ENCODE measurements at regions not wholly inside any gene's neighbourhood (a gene's known extent, or its start where the extent isn't known, plus 50 kb on each side); places are given as distances from the start of the nearest gene placed in this dataset.

DNA sequence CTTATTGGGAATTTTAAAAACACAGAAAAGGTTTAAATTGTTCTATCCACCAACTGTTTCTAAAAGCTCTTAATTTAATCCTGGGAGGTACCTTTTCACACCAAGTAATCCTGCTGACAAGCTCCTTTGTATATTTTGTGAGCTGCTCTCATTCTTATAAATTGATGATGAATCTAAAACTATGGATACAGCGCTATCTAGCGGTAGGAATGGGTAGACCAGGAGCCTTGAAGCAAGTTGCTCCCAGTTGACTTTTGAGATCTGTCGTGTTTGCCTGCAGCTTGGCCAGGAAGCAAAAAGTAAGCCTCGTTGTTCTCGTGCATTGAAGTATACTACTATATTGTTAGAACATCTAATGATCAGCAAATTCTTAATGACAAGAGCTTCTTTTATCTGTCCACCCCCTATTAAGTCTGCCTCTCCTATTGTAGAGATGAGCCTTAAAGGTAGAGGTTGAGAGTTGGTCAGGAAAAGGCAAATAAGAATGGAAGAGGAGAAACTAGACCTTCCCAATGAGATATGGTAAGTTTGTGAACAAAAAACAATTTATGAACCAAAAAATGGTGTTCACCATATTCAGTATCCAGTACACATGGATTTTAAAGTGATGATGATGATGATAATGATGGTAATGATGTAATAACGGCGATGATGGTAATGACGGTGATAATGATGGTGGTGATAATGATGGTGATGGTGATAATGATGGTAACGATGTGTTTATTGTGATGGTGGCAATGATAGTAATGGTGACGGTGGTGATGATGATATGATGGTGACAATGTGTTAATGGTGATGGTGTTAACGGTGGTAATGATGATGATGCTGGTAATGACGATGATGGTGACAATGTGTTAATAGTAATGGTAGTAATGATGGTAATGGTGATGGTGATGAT is 212.1 kb upstream of the NCKAP5 start:
- H3K36me3 Mint-ChIP-seq (ENCODE audit: low read depth): no peaks in the 10 kb centered on the region
- Histone ChIP-seq H3K27ac (ENCODE audit: low read depth, low read length) (no peak overlapping the region), H3K4me3 (ENCODE audit: low read length) (no peak overlapping the region), H3K9ac (ENCODE audit: extremely low read depth, low read length, poor library complexity, severe bottlenecking) (no peak overlapping the region), H3K27me3 (ENCODE audit: control insufficient read depth, insufficient read depth, low read length, poor library complexity, severe bottlenecking) (peaks cover 11% of the 10 kb centered on the region), H3K4me1 (ENCODE audit: control insufficient read depth, insufficient read depth, low read length) (no peaks in the 10 kb centered on the region), H3K36me3 (ENCODE audit: control insufficient read depth, insufficient read depth, low read length) (no peaks in the 10 kb centered on the region), H3K9me3 (ENCODE audit: control insufficient read depth, low read length) (peaks cover 6% of the 10 kb centered on the region)
- H3K4me1 Mint-ChIP-seq: no peaks in the 10 kb centered on the region
- DNase-seq: peak; percentile 85
- H3K4me3 Mint-ChIP-seq: no peak overlapping the region
- peaks cover 17% of the 10 kb centered on the region for H3K27me3 Mint-ChIP-seq (ENCODE audit: insufficient read depth)
- H3K27ac Mint-ChIP-seq: no peak overlapping the region
- peaks cover 6% of the 10 kb centered on the region for H3K9me3 Mint-ChIP-seq
- TF ChIP-seq, protein P1, sequence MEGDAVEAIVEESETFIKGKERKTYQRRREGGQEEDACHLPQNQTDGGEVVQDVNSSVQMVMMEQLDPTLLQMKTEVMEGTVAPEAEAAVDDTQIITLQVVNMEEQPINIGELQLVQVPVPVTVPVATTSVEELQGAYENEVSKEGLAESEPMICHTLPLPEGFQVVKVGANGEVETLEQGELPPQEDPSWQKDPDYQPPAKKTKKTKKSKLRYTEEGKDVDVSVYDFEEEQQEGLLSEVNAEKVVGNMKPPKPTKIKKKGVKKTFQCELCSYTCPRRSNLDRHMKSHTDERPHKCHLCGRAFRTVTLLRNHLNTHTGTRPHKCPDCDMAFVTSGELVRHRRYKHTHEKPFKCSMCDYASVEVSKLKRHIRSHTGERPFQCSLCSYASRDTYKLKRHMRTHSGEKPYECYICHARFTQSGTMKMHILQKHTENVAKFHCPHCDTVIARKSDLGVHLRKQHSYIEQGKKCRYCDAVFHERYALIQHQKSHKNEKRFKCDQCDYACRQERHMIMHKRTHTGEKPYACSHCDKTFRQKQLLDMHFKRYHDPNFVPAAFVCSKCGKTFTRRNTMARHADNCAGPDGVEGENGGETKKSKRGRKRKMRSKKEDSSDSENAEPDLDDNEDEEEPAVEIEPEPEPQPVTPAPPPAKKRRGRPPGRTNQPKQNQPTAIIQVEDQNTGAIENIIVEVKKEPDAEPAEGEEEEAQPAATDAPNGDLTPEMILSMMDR (conservative IDR thresholded peaks at IDR 0.05): peak; percentile 95
- 51 to 66% methylated on average over 8 to 12 of the region's 12 CpGs for WGBS, 2 experiments (ENCODE audit: insufficient coverage in 1 of 2, insufficient read length in 1 of 2)

DNA sequence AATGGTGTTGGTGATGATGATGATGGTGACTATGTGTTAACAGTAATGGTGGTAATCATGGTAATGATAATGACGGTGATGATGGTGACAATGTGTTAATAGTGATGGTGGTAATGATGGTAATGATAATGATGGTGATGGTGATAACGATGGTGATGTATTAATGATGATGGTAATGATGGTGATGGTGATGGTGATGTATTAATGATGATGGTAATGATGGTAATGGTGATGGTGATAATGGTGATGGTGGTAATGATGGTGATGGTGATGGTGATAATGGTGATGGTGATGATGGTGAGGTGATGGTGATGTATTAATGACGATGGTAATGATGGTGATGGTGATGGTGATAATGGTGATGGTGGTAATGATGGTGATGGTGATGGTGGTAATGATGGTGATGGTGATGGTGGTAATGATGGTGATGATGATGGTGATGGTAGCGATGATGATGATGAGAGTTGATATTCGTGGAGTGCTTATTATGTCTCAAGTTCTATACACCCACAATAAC is 212.8 kb upstream of the NCKAP5 start:
- H3K27me3 Mint-ChIP-seq (ENCODE audit: insufficient read depth): peaks cover 17% of the 10 kb centered on the region
- no peaks in the 10 kb centered on the region for H3K36me3 ChIP-seq (ENCODE audit: control insufficient read depth, insufficient read depth, low read length)
- WGBS, 2 experiments (ENCODE audit: insufficient coverage in 1 of 2, insufficient read length in 1 of 2): 79 to 92% methylated on average over 3 of the region's 5 CpGs

DNA sequence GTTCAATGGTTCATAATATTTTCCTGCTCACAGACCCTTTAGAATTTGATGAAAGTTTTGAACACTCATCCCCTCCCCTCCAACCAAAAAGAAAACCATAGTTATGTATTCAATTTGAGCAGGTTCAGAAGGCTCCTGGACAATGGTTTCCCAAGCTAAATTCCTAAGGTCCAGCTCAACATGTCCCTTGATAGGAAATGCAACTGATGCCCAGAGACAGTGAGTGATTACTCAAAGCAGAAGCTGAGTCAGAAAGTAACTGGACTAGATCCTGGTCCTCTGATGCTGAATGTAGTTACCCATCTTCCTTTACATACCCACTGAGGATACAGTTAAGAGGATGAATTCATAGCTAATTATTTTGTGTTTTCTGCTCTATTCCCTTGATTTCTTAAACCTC is 218.9 kb upstream of the NCKAP5 start:
- Histone ChIP-seq H3K9ac (ENCODE audit: extremely low read depth, low read length, poor library complexity, severe bottlenecking) (no peak overlapping the region), H3K4me3 (ENCODE audit: low read length) (no peak overlapping the region), H3K27ac (ENCODE audit: low read depth, low read length) (no peak overlapping the region), H3K9me3 (ENCODE audit: control insufficient read depth, low read length) (peaks cover 9% of the 10 kb centered on the region), H3K27me3 (ENCODE audit: control insufficient read depth, insufficient read depth, low read length, poor library complexity, severe bottlenecking) (peaks cover 17% of the 10 kb centered on the region), H3K36me3 (ENCODE audit: control insufficient read depth, insufficient read depth, low read length) (no peaks in the 10 kb centered on the region), H3K4me1 (ENCODE audit: control insufficient read depth, insufficient read depth, low read length) (peaks cover 5% of the 10 kb centered on the region)
- DNase-seq: no peak
- no peaks in the 10 kb centered on the region for H3K36me3 Mint-ChIP-seq (ENCODE audit: low read depth)
- H3K27me3 Mint-ChIP-seq (ENCODE audit: insufficient read depth): peaks cover 21% of the 10 kb centered on the region
- peaks cover 19% of the 10 kb centered on the region for H3K9me3 Mint-ChIP-seq
- no peak overlapping the region for H3K4me3 Mint-ChIP-seq
- H3K27ac Mint-ChIP-seq: no peak overlapping the region
- peaks cover 17% of the 10 kb centered on the region for H3K4me1 Mint-ChIP-seq
- TF ChIP-seq, protein P1 (conservative IDR thresholded peaks at IDR 0.05): no peak

More for the DNA sequence above, 212.8 kb upstream of the NCKAP5 start:
- H3K4me1 ChIP-seq (ENCODE audit: control insufficient read depth, insufficient read depth, low read length): no peaks in the 10 kb centered on the region
- Mint-ChIP-seq H3K27ac (no peak overlapping the region), H3K36me3 (ENCODE audit: low read depth) (no peaks in the 10 kb centered on the region), H3K4me3 (no peak overlapping the region), H3K4me1 (no peaks in the 10 kb centered on the region), H3K9me3 (peaks cover 10% of the 10 kb centered on the region)
- TF ChIP-seq, protein P1 (conservative IDR thresholded peaks at IDR 0.05): no peak
- H3K27ac ChIP-seq (ENCODE audit: low read depth, low read length): no peak overlapping the region
- no peak overlapping the region for H3K4me3 ChIP-seq (ENCODE audit: low read length)
- peaks cover 6% of the 10 kb centered on the region for H3K9me3 ChIP-seq (ENCODE audit: control insufficient read depth, low read length)
- peaks cover 4% of the 10 kb centered on the region for H3K27me3 ChIP-seq (ENCODE audit: control insufficient read depth, insufficient read depth, low read length, poor library complexity, severe bottlenecking)
- H3K9ac ChIP-seq (ENCODE audit: extremely low read depth, low read length, poor library complexity, severe bottlenecking): no peak overlapping the region
- no peak for DNase-seq
